Keratinocyte (primary cell): ENCODE measurements at regions not wholly inside any gene's neighbourhood (a gene's known extent, or its start where the extent isn't known, plus 50 kb on each side); places are given as distances from the start of the nearest gene placed in this dataset.

Source experiments
- DNase-seq: peaks from one replicate; pipeline ENCODE4 v3.0.0-alpha.2; 2011; ENCODE audit warnings: low read depth, missing footprints, low spot score
- FAIRE-seq: peaks from 2 replicates; lab custom pipeline; 2011; peaks lifted over from hg19 to GRCh38; lab: Jason Lieb, UNC
- H2AFZ ChIP-seq: 2 replicates; pipeline ENCODE4 v1.6.0; 2012; ENCODE audit warnings: low read length, control low read depth, inconsistent platforms; ENCODE audit not compliant: control insufficient read depth
- H3K27ac ChIP-seq: 2 replicates; pipeline ENCODE4 v1.5.1; 2011; ENCODE audit warnings: low read length; ENCODE audit not compliant: control insufficient read depth, insufficient read depth
- H3K27me3 ChIP-seq: 3 replicates; pipeline ENCODE4 v1.6.0; 2011; ENCODE audit warnings: low read length; ENCODE audit not compliant: control insufficient read depth, insufficient read depth; ENCODE audit errors: extremely low read depth
- H3K36me3 ChIP-seq, 2 experiments: 2 replicates in 1 of 2; 3 replicates in 1 of 2; pipeline ENCODE4 v1.5.1; 2011; ENCODE audit warnings: low read length in 2 of 2, mild to moderate bottlenecking in 1 of 2; ENCODE audit not compliant: control insufficient read depth in 2 of 2, insufficient read depth in 2 of 2; ENCODE audit errors: extremely low read depth in 1 of 2
- H3K4me1 ChIP-seq: 3 replicates; pipeline ENCODE4 v1.5.1; 2011; ENCODE audit warnings: low read length; ENCODE audit not compliant: control insufficient read depth, insufficient read depth; ENCODE audit errors: extremely low read depth
- H3K4me2 ChIP-seq: 3 replicates; pipeline ENCODE4 v1.6.0; 2011; ENCODE audit warnings: low read depth, low read length; ENCODE audit not compliant: control insufficient read depth, insufficient read depth; ENCODE audit errors: extremely low read depth
- H3K4me3 ChIP-seq, 3 experiments: fragments of 200-600 bp in 1 of 3; sonication (generic) in 1 of 3; 2 replicates in 2 of 3; 3 replicates in 1 of 3; pipeline ENCODE4 v1.5.1; 2011 to 2016; ENCODE audit warnings: low read length in 3 of 3, mild to moderate bottlenecking in 3 of 3, control low read depth in 2 of 3, inconsistent platforms in 1 of 3, low read depth in 1 of 3, mixed read lengths in 1 of 3, mixed run types in 1 of 3, moderate library complexity in 1 of 3; ENCODE audit not compliant: control insufficient read depth in 2 of 3, insufficient read depth in 2 of 3; ENCODE audit errors: extremely low read depth in 1 of 3
- H3K79me2 ChIP-seq: 2 replicates; pipeline ENCODE4 v1.6.0; 2012; ENCODE audit warnings: low read length; ENCODE audit not compliant: control insufficient read depth, insufficient read depth
- H3K9ac ChIP-seq: 3 replicates; pipeline ENCODE4 v1.6.0; 2011; ENCODE audit warnings: low read length; ENCODE audit not compliant: control insufficient read depth, insufficient read depth; ENCODE audit errors: extremely low read depth
- H3K9me1 ChIP-seq: 3 replicates; pipeline ENCODE4 v1.6.0; 2011; ENCODE audit warnings: low read length; ENCODE audit not compliant: control insufficient read depth, insufficient read depth; ENCODE audit errors: extremely low read depth
- H3K9me3 ChIP-seq: 2 replicates; pipeline ENCODE4 v1.5.1; 2012; ENCODE audit warnings: low read depth, low read length; ENCODE audit not compliant: control insufficient read depth
- H4K20me1 ChIP-seq: 3 replicates; pipeline ENCODE4 v1.6.0; 2011; ENCODE audit warnings: low read length; ENCODE audit not compliant: control insufficient read depth, insufficient read depth; ENCODE audit errors: extremely low read depth
- CTCF ChIP-seq, 3 experiments: IDR thresholded peaks in 1 of 3; conservative IDR thresholded peaks in 1 of 3; optimal IDR thresholded peaks in 1 of 3; 2 replicates in 2 of 3; 3 replicates in 1 of 3; pipeline versions ENCODE3 to v1.5.1; 2011; ENCODE audit warnings: low read length in 3 of 3, mild to moderate bottlenecking in 3 of 3, moderate library complexity in 2 of 3, control low read depth in 1 of 3, inconsistent platforms in 1 of 3; ENCODE audit not compliant: insufficient read depth in 2 of 3; ENCODE audit errors: extremely low read depth in 1 of 3
- EZH2 ChIP-seq: IDR thresholded peaks from one replicate; pipeline ENCODE4 v1.6.1; 2012; ENCODE audit warnings: inconsistent platforms, mild to moderate bottlenecking, low read length, moderate library complexity
- dilution Hi-C: fragments of 300-500 bp; cut with MboI; formaldehyde crosslinking; loops from one replicate; pipeline ENCODE4 v1.7.0; 2020; ENCODE audit warnings: low sequenced_read_pairs; ENCODE audit not compliant: extremely low pct_ligation_motif_present

GRCh38 chr21:35107520-35107919 lies 58.4 kb upstream of the RUNX1 start:
- no peak for TF ChIP-seq EZH2
- Histone ChIP-seq H3K27me3 (no peaks in the 10 kb centered on the region), H4K20me1 (no peaks in the 10 kb centered on the region), H3K27ac (no peak overlapping the region), H3K4me3 (no peak overlapping the region), H3K4me1 (peaks cover 16% of the 10 kb centered on the region), H3K79me2 (no peaks in the 10 kb centered on the region), H3K9me3 (no peaks in the 10 kb centered on the region), H3K9ac (no peak overlapping the region), H3K36me3 (no peaks in the 10 kb centered on the region), H2AFZ (no peak overlapping the region), H3K9me1 (no peaks in the 10 kb centered on the region), H3K4me2 (no peak overlapping the region)
- dilution Hi-C loops, result no loop called here
- FAIRE-seq (no peak), DNase-seq (no peak)

GRCh38 chr21:35106246-35106835 lies 57.2 kb upstream of the RUNX1 start:
- Histone ChIP-seq H2AFZ (no peak overlapping the region), H3K36me3 (no peaks in the 10 kb centered on the region), H3K9ac (no peak overlapping the region), H3K9me3 (no peaks in the 10 kb centered on the region), H3K4me2 (no peak overlapping the region), H3K79me2 (no peaks in the 10 kb centered on the region), H3K27ac (no peak overlapping the region), H3K9me1 (no peaks in the 10 kb centered on the region), H4K20me1 (no peaks in the 10 kb centered on the region), H3K4me1 (peaks cover 4% of the 10 kb centered on the region), H3K4me3 (no peak overlapping the region), H3K27me3 (no peaks in the 10 kb centered on the region)
- dilution Hi-C loops, result no loop called here
- no peak for TF ChIP-seq CTCF (optimal IDR thresholded peaks at IDR 0.05 in 1 of 3, IDR thresholded peaks at IDR 0.05 in 1 of 3, conservative IDR thresholded peaks at IDR 0.05 in 1 of 3; ENCODE audit: extremely low read depth in 1 of 3, insufficient read depth in 2 of 3, low read length in 3 of 3)
- no peak for TF ChIP-seq EZH2
- no peak for DNase-seq
- FAIRE-seq, result no peak
